OCI-LY3 (cell line): ENCODE measurements at regions not wholly inside any gene's neighbourhood (a gene's known extent, or its start where the extent isn't known, plus 50 kb on each side); places are given as distances from the start of the nearest gene placed in this dataset.

Source experiments
- H2AFZ ChIP-seq: fragments of 200-600, 300-600 bp; shearing (Covaris generic); 2 replicates; pipeline ENCODE4 v1.6.0; 2014; ENCODE audit warnings: antibody characterized with exemption, low read depth, low read length
- H3K27ac ChIP-seq: fragments of 200-600, 300-600 bp; sonication (generic); 2 replicates; pipeline ENCODE4 v1.5.1; 2014; ENCODE audit warnings: mild to moderate bottlenecking, low read length, moderate library complexity, mixed read lengths
- H3K27me3 ChIP-seq: fragments of 200-600, 300-600 bp; sonication (generic); 2 replicates; pipeline ENCODE4 v1.6.1; 2014; ENCODE audit warnings: low read depth, low read length, mixed read lengths
- H3K36me3 ChIP-seq: fragments of 200-600, 300-600 bp; sonication (generic); replicated peaks from 2 replicates; pipeline ENCODE3; 2014; ENCODE audit warnings: low read depth, low read length, mixed read lengths
- H3K4me1 ChIP-seq: fragments of 300-600, 200-600 bp; sonication (generic); 2 replicates; pipeline ENCODE4 v1.6.1; 2014; ENCODE audit warnings: low read length, mixed read lengths
- H3K4me2 ChIP-seq: fragments of 200-600, 300-600 bp; sonication (generic); 2 replicates; pipeline ENCODE4 v1.6.1; 2014; ENCODE audit warnings: low read length, mixed read lengths
- H3K4me3 ChIP-seq: fragments of 300-600, 200-600 bp; sonication (generic); 2 replicates; pipeline ENCODE4 v1.5.1; 2014; ENCODE audit warnings: antibody characterized with exemption, mild to moderate bottlenecking, low read length, moderate library complexity
- H3K79me2 ChIP-seq: fragments of 300-600, 200-600 bp; shearing (Covaris generic); 2 replicates; pipeline ENCODE4 v1.6.1; 2014; ENCODE audit warnings: mild to moderate bottlenecking, low read length, mixed read lengths
- H3K9ac ChIP-seq: fragments of 300-600, 200-600 bp; shearing (Covaris generic); 2 replicates; pipeline ENCODE4 v1.6.0; 2014; ENCODE audit warnings: mild to moderate bottlenecking, low read length, moderate library complexity
- H3K9me3 ChIP-seq: fragments of 200-600, 300-600 bp; shearing (Covaris generic); 2 replicates; pipeline ENCODE4 v1.6.1; 2014; ENCODE audit warnings: low read length, mixed read lengths; ENCODE audit not compliant: insufficient read depth
- H4K20me1 ChIP-seq: fragments of 200-600, 300-600 bp; sonication (generic); 2 replicates; pipeline ENCODE4 v1.6.1; 2016; ENCODE audit warnings: low read length, mixed read lengths; ENCODE audit not compliant: insufficient read depth
- EZH2phosphoT487 ChIP-seq: fragments of 200-600 bp; shearing (Covaris generic); IDR thresholded peaks from 2 replicates; pipeline ENCODE4 v1.6.1; 2018; ENCODE audit warnings: antibody characterized with exemption, mixed run types, low read depth
- TF ChIP-seq, protein P1 (sequence below): fragments of 200-600, 300-600 bp; sonication (generic); IDR thresholded peaks from 2 replicates; pipeline ENCODE4 v1.5.1; 2014; ENCODE audit warnings: antibody characterized with exemption, low read length, low read depth

DNA sequence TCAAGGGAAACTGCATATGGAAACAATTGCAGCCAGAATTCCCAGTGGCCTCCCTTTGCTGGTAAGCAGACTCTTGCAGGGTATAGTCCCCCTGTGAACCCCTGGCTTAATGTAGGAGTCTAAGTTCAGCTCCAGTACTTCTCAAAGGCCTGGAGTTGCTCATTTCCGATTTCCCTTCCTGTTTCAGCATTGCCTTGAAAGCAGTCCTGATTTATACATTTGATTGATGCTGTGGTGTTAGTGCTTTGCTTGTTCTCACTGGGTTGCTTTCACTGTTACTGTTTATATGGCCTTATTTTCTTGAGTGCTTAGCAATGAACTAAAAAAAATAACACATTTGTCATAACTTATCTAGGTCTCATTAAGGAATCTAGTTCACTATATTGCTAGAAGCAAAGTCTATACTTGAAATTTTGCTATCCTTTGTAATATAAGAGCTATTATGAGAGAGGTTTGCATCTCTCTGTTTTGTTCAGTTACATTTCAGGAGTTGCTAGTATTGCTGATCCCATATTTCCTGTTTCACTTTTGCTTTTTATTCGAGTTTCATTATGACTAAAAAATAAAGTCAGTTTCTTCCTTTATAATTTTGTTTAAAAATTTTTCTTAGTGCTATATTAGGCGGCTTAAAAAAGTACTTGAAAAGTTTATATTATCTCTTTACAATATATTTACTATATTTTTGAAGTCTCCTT, 122.4 kb upstream of the NMUR2 start:
- Histone ChIP-seq H4K20me1 (no peaks in the 10 kb centered on the region), H3K4me2 (peak overlapping the region; percentile 36), H3K27ac (no peak overlapping the region; the same call in 1 of the 2 replicates), H3K4me1 (peaks cover 13% of the 10 kb centered on the region), H3K9me3 (no peaks in the 10 kb centered on the region), H3K4me3 (no peak overlapping the region), H3K79me2 (no peaks in the 10 kb centered on the region), H3K36me3 (no peaks in the 10 kb centered on the region), H3K27me3 (no peaks in the 10 kb centered on the region), H2AFZ (no peak overlapping the region), H3K9ac (no peak overlapping the region)
- no peak for TF ChIP-seq EZH2phosphoT487
- TF ChIP-seq, protein P1, sequence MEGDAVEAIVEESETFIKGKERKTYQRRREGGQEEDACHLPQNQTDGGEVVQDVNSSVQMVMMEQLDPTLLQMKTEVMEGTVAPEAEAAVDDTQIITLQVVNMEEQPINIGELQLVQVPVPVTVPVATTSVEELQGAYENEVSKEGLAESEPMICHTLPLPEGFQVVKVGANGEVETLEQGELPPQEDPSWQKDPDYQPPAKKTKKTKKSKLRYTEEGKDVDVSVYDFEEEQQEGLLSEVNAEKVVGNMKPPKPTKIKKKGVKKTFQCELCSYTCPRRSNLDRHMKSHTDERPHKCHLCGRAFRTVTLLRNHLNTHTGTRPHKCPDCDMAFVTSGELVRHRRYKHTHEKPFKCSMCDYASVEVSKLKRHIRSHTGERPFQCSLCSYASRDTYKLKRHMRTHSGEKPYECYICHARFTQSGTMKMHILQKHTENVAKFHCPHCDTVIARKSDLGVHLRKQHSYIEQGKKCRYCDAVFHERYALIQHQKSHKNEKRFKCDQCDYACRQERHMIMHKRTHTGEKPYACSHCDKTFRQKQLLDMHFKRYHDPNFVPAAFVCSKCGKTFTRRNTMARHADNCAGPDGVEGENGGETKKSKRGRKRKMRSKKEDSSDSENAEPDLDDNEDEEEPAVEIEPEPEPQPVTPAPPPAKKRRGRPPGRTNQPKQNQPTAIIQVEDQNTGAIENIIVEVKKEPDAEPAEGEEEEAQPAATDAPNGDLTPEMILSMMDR: no peak

DNA sequence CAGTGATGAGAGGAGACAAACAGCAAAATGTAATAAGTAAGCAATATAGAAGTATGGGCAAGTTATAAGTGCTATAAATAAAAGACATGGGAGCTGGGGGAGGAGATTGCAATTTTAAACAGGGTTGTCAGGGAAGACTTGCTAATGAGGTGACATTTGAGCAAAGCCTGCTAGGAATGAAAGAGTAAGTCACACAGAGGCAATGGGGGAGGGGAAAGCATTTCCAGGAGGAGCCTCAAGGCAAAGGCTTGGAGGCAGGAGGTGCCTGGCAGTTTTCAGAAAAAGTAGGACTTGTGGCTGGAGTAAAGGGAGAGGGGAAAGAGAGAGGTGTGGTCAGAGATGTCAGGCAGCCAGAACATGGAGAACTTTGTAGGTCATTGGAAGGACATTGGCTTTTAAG, 124.4 kb upstream of the NMUR2 start:
- no peak overlapping the region for H3K4me2 ChIP-seq

GRCh38 chr5:152532714-152533113, 127.6 kb upstream of the NMUR2 start:
- H3K79me2 ChIP-seq: no peaks in the 10 kb centered on the region
- no peak overlapping the region for H3K4me2 ChIP-seq
- H3K4me1 ChIP-seq: peaks cover 9% of the 10 kb centered on the region; the same call in 1 of the 2 replicates
- no peak overlapping the region for H3K4me3 ChIP-seq
- no peak overlapping the region for H3K9ac ChIP-seq
- no peak overlapping the region for H2AFZ ChIP-seq
- H4K20me1 ChIP-seq: no peaks in the 10 kb centered on the region
- no peak for TF ChIP-seq EZH2phosphoT487
- TF ChIP-seq, protein P1: peak; percentile 58
- H3K9me3 ChIP-seq: no peaks in the 10 kb centered on the region
- H3K36me3 ChIP-seq: no peaks in the 10 kb centered on the region
- no peak overlapping the region for H3K27ac ChIP-seq
- no peaks in the 10 kb centered on the region for H3K27me3 ChIP-seq

More for the DNA sequence above, 124.4 kb upstream of the NMUR2 start:
- TF ChIP-seq, protein P1: no peak
- TF ChIP-seq EZH2phosphoT487: no peak
- Histone ChIP-seq H3K4me3 (no peak overlapping the region), H3K79me2 (no peaks in the 10 kb centered on the region), H3K9me3 (no peaks in the 10 kb centered on the region), H3K9ac (no peak overlapping the region), H3K27me3 (no peaks in the 10 kb centered on the region), H3K36me3 (no peaks in the 10 kb centered on the region), H3K4me1 (peaks cover 17% of the 10 kb centered on the region), H2AFZ (no peak overlapping the region), H4K20me1 (no peaks in the 10 kb centered on the region), H3K27ac (no peak overlapping the region)

DNA sequence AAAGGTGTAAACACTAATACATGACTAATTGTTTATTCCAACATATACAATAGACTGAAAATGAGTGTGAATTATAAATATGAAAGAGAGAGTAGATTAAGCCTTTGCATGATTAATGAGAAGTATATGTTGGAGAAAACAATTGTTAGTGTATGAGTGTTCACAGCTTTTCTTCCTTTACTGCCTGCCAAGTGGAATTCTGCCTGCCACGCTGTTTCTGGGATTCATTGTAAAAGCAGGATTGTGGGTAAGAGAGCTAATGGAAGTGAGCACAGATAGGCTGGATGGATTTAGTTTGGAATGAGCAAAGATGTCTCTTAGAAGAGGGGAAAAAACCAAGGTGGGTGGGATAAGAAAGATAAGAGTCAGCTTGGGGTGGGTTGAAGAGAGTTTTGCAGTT, 129.6 kb upstream of the NMUR2 start:
- Histone ChIP-seq H3K4me2 (no peak overlapping the region), H3K27me3 (no peaks in the 10 kb centered on the region), H4K20me1 (no peaks in the 10 kb centered on the region), H3K9ac (no peak overlapping the region), H3K27ac (no peak overlapping the region), H3K4me1 (peaks cover 4% of the 10 kb centered on the region; the same call in 1 of the 2 replicates), H3K9me3 (no peaks in the 10 kb centered on the region), H3K36me3 (no peaks in the 10 kb centered on the region), H2AFZ (no peak overlapping the region), H3K4me3 (no peak overlapping the region), H3K79me2 (no peaks in the 10 kb centered on the region)
- TF ChIP-seq, protein P1: no peak
- no peak for TF ChIP-seq EZH2phosphoT487
